Esophagus (tissue), 2 donors: ENCODE measurements at regions not wholly inside any gene's neighbourhood (a gene's known extent, or its start where the extent isn't known, plus 50 kb on each side); places are given as distances from the start of the nearest gene placed in this dataset.
"Not testable (repeated sequence)": the region's sequence is repeated elsewhere in the genome, so short reads cannot be mapped to it uniquely, and the experiment has no call there.

Experiments used
- H3K27ac ChIP-seq, 2 donors: one replicate each; pipeline ENCODE4 v1.5.1; 2013; ENCODE audit warnings: low read depth in 2 of 2, mild to moderate bottlenecking in 2 of 2, inconsistent platforms in 1 of 2, low read length in 1 of 2, moderate library complexity in 1 of 2
- H3K27me3 ChIP-seq, 2 donors: one replicate each; pipeline ENCODE4 v1.6.1; 2013; ENCODE audit warnings: low read length in 2 of 2, control low read depth in 1 of 2, mild to moderate bottlenecking in 1 of 2; ENCODE audit not compliant: insufficient read depth in 2 of 2, control insufficient read depth in 1 of 2
- H3K36me3 ChIP-seq, 2 donors: one replicate each; pipeline ENCODE4 v1.6.1; 2013; ENCODE audit warnings: low read length in 1 of 2; ENCODE audit not compliant: control insufficient read depth in 2 of 2, insufficient read depth in 2 of 2
- H3K4me1 ChIP-seq, 2 donors: one replicate each; pipeline ENCODE4 v1.6.1; 2013; ENCODE audit warnings: low read length in 1 of 2; ENCODE audit not compliant: control insufficient read depth in 2 of 2, insufficient read depth in 2 of 2
- H3K4me3 ChIP-seq, 2 donors: one replicate each; pipeline ENCODE4 v1.5.1; 2013; ENCODE audit warnings: low read length in 2 of 2, mild to moderate bottlenecking in 2 of 2, low read depth in 1 of 2, moderate library complexity in 1 of 2
- H3K9me3 ChIP-seq, 2 donors: one replicate each; pipeline ENCODE4 v1.6.1; 2013; ENCODE audit warnings: mild to moderate bottlenecking in 2 of 2, low read depth in 1 of 2, low read length in 1 of 2, moderate library complexity in 1 of 2; ENCODE audit not compliant: control insufficient read depth in 2 of 2, insufficient read depth in 1 of 2
- WGBS, 2 donors: extraction: QIAGEN DNeasy Blood & Tissue Kit; methylation state at CpG; one replicate each; pipeline ENCODE4 v1.1.7; 2013; 5-methylcytosine and 5-hydroxymethylcytosine counted together
- donor health status: healthy with polysubstance abuse.
- donor health status: Bipolar disorder and iron deficiency.

DNA sequence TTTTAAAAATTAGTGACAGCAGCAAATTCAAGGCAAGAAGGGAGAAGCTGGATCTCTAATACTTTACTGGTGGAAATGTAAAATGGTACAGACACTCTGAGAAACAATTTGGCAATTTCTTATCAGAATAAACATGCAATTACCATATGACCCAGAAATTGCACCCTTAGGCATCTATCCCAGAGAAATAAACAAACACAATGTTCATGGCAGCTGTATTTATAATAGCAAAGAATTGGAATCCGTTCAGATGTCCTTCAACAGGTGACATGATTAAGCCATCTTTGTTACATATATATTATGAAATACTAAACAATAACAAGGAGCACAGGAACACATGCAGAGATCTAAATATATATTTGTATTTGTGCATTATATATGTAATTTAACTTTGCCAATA, 756.5 kb downstream of the SLITRK1 start:
- 0% methylated on average over 1 of the region's 1 CpG for WGBS, 2 donors
- Histone ChIP-seq H3K36me3 (no peaks in the 10 kb centered on the region), H3K27me3 (no peaks in the 10 kb centered on the region), H3K27ac (no peak overlapping the region), H3K4me3 (no peak overlapping the region), H3K9me3 (no peaks in the 10 kb centered on the region), H3K4me1 (no peaks in the 10 kb centered on the region)

DNA sequence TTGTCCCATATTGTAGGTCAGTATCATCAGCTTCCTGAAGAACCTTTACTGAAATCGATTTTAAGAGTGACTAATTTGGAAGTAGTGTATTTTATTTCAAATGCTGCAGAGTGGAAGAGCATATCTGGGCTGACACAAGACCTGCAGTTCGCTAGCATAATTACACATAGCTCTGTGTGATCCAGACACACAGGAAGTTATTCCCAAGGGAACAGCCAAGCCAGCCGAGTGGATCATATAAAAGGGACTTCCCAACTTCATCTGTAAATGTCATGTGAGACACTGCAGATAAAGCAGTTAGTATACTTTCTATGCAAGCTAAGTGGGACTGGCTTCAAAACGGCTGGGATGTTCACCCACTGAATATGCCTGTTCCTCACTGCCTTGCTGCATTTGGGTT, 760.4 kb downstream of the SLITRK1 start:
- no peaks in the 10 kb centered on the region for H3K36me3 ChIP-seq
- WGBS, 2 donors = 60 to 61% methylated on average over 4 of the region's 4 CpGs
- H3K27me3 ChIP-seq = no peaks in the 10 kb centered on the region
- no peak overlapping the region for H3K27ac ChIP-seq
- H3K4me3 ChIP-seq = no peak overlapping the region
- H3K4me1 ChIP-seq = no peaks in the 10 kb centered on the region
- no peaks in the 10 kb centered on the region for H3K9me3 ChIP-seq

DNA sequence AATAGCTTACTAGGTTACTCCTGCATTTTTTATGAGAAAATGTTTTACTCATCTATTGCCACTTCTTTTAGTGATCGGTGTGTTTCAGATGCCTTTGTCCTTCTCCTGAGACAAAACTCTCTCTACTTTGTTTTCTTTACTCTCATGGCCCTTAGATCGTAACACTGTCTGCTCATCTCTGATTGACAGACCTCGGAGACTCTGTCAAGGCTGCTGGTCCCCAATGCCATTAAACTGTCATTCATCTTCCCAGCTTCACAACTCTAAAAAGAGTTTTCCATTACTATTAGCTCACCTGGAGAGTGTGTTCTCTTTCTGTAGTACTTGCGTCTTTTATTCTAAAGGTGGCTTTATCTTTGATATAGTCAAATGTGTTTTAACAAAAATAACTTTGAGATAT, 765.2 kb downstream of the SLITRK1 start:
- Histone ChIP-seq H3K36me3 (no peaks in the 10 kb centered on the region), H3K4me3 (no peak overlapping the region), H3K27me3 (no peaks in the 10 kb centered on the region), H3K4me1 (no peaks in the 10 kb centered on the region), H3K27ac (no peak overlapping the region), H3K9me3 (no peaks in the 10 kb centered on the region)
- 66 to 69% methylated on average over 4 of the region's 4 CpGs for WGBS, 2 donors

DNA sequence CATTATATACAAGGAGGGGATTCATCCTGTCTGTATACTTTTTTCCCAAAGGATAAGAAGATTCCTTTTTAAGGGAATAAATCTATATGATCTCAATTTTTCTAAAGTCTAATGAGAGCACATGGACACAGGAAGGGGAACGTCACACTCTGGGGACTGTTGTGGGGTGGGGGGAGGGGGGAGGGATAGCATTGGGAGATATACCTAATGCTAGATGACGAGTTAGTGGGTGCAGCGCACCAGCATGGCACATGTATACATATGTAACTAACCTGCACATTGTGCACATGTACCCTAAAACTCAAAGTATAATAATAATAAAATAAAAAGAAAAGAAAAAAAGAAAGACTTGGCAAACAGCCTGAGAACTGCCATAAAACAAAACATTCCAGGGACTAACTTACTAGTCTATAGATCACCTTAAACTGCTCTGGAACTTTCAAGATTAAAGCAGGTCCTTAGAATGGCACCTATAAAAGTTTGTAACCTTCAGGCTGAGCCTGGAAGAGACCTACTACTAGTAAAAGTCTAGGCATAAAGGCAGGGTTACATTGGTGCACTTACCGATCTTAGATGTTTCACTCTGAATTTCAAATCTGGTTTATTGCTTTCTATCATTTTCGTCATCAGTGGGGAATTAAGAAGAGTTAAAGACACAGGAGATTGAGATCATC, 780.6 kb downstream of the SLITRK1 start:
- not testable (repeated sequence) for H3K4me3 ChIP-seq, H3K27ac ChIP-seq, H3K36me3 ChIP-seq, H3K4me1 ChIP-seq, H3K9me3 ChIP-seq, H3K27me3 ChIP-seq
- 77 to 82% methylated on average over 3 of the region's 5 CpGs for WGBS, 2 donors

DNA sequence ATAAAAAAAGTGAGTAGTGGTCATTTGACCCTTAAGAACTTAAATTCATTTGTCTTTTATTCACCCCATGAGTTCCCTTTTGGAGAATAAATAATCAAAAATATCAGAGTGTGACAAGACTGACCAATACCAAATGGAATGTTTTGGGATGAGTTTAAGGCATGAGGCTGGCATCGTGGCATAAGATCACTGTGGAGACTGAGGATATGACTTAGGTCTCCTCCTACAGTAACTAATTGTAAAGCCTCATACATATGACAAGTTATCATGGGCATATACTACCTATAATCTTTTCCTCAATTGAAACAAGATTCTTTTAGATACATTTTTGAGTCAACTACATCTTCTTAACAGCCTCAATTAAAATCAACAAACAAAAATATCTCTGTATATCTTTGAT, 782.0 kb downstream of the SLITRK1 start:
- no peaks in the 10 kb centered on the region for H3K9me3 ChIP-seq
- WGBS, 2 donors = 58 to 74% methylated on average over 1 of the region's 1 CpG

DNA sequence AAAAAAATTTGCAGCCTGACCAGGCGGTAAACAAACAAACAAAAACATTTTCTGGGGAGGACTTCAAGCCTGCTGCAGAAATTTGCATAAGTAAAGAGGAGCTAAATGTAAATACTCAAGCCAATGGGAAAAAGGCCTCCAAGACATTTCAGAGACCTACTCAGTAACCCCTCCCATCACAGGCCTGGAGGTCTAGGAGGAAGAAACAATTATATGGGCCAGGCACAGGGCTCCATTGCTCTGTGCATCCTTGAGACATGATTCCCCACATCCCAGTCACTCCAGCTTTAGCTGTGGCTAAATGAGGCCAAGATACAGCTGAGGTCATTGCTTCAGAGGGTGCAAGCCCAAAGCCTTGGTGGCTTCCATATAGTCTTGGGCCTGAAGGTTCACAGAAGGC, 793.4 kb downstream of the SLITRK1 start:
- WGBS, 2 donors = 88 to 98% methylated on average over 1 of the region's 1 CpG
- Histone ChIP-seq H3K4me1 (no peaks in the 10 kb centered on the region), H3K36me3 (no peaks in the 10 kb centered on the region), H3K9me3 (peaks cover 0 to 4% of the 10 kb centered on the region in 2 donors), H3K27me3 (no peaks in the 10 kb centered on the region), H3K4me3 (no peak overlapping the region), H3K27ac (no peak overlapping the region)

More for the DNA sequence above, 782.0 kb downstream of the SLITRK1 start:
- H3K27me3 ChIP-seq = no peaks in the 10 kb centered on the region
- H3K4me3 ChIP-seq = no peak overlapping the region
- no peaks in the 10 kb centered on the region for H3K4me1 ChIP-seq
- H3K27ac ChIP-seq = no peak overlapping the region
- H3K36me3 ChIP-seq = no peaks in the 10 kb centered on the region

DNA sequence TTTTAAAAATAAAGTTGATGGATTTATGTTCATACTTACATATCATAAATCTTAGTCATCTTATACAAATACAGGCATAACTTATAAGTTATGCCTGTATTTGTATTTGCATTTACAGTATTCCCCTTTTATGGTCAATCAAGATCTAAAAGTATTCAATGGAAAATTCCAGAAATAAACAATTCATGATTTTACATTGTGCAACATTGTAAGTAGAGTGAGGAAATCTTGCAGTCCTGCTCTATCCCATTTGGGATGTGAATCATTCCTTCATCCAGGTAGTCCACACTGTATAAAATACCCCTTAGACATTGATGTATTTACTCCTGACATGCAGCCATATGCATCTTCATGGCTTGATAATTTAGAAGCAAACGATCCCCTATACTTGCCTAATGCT, 795.3 kb downstream of the SLITRK1 start:
- Histone ChIP-seq H3K9me3 (peaks cover 0 to 4% of the 10 kb centered on the region in 2 donors), H3K4me1 (no peaks in the 10 kb centered on the region), H3K36me3 (no peaks in the 10 kb centered on the region), H3K27ac (no peak overlapping the region), H3K27me3 (no peaks in the 10 kb centered on the region), H3K4me3 (no peak overlapping the region)
- 81 to 83% methylated on average over 1 of the region's 1 CpG for WGBS, 2 donors

DNA sequence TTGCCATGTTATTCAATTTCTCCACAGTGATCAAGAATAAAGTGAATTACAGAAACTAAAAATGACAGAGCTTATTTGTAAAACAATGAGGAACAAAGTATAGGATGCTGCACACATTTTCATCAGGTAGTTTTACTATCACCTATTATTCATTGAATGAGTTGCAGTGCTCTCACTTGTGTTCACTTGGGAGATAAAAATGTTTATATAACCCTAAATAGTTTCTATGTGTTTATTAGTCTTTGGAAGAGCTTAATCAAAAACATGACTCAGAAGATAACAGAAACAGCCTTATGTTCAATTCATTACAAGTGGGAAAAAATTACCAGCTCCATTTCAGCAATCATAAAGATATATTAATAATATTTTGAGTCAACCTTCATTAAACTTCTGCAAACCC, 796.2 kb downstream of the SLITRK1 start:
- no peak overlapping the region for H3K27ac ChIP-seq
- H3K4me3 ChIP-seq = no peak overlapping the region
- H3K27me3 ChIP-seq = no peaks in the 10 kb centered on the region
- no peaks in the 10 kb centered on the region for H3K4me1 ChIP-seq
- no peaks in the 10 kb centered on the region for H3K36me3 ChIP-seq
- peaks cover 0 to 4% of the 10 kb centered on the region in 2 donors for H3K9me3 ChIP-seq

DNA sequence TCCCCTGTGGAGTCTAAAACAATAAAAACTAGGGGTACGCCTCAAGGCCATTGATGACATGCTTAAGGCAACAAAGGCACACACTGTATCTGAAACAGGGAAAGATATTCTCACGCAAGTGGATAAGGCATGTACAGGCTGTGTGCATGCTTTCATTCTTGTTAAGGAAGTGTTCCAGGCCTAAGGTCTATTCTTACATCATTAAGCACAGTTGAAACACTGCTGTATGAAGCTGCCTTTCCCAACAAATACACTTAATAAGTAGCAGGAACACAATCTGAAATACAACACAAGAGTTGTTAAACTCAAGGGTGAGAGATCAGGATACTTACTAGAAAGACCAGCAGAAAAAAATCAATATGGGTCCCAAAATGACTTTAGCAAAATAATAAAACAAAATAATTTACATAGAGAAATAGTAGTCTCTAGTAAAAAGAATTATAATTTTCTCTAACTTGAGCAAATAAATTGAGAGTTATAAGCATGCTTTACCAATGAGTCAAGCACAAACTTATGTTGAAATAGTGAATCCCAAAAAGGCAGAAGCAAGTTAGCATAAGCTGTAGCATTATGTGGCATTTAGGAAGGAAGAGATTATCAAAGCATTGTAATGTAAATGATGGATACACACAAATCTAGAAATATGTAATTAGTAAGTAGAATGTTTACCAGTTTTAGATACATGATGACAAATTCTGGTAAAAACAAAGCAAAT, 796.9 kb downstream of the SLITRK1 start:
- H3K27ac ChIP-seq = no peak overlapping the region
- no peak overlapping the region for H3K4me3 ChIP-seq
- H3K27me3 ChIP-seq = no peaks in the 10 kb centered on the region
- no peaks in the 10 kb centered on the region for H3K36me3 ChIP-seq
- H3K9me3 ChIP-seq = peaks cover 0 to 4% of the 10 kb centered on the region in 2 donors
- WGBS, 2 donors = 83 to 90% methylated on average over 2 of the region's 2 CpGs
- no peaks in the 10 kb centered on the region for H3K4me1 ChIP-seq

DNA sequence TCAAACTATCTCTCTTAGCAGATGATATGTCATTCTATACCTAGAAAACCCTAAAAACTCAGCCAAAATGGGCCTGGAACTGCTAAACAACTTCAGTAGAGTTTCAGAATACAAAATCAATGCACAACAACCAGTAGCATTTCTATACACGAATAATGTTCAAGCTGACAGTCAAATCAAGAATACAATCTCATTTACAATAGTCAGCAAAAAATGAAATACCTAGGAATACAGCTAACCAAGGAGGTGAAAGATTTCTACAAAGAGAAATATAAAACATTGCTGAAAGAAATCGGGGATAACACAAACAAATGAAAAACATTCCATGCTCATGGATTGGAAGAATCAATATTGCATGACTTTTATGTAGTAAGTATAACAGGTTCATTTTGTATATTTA, 804.8 kb downstream of the SLITRK1 start:
- Histone ChIP-seq H3K36me3 (no peaks in the 10 kb centered on the region), H3K4me1 (no peaks in the 10 kb centered on the region), H3K9me3 (peaks cover 0 to under 1% of the 10 kb centered on the region in 2 donors), H3K4me3 (no peak overlapping the region), H3K27ac (no peak overlapping the region), H3K27me3 (no peaks in the 10 kb centered on the region)
- 66 to 68% methylated on average over 2 of the region's 2 CpGs for WGBS, 2 donors
